Stromal cell of bone marrow (primary cell): ENCODE measurements at regions not wholly inside any gene's neighbourhood (a gene's known extent, or its start where the extent isn't known, plus 50 kb on each side); places are given as distances from the start of the nearest gene placed in this dataset.
"Not testable (repeated sequence)": the region's sequence is repeated elsewhere in the genome, so short reads cannot be mapped to it uniquely, and the experiment has no call there.

Experiments
- DNase-seq: peaks from one replicate; pipeline ENCODE4 v3.0.0-alpha.2; 2012; ENCODE audit warnings: low read depth

GRCh38 chr1:185435696-185436379 is 118.8 kb upstream of the IVNS1ABP start:
- DNase-seq = no peak

GRCh38 chr1:185434721-185435120 is 117.7 kb upstream of the IVNS1ABP start:
- no peak for DNase-seq

- no peak for DNase-seq
Observed at GRCh38 chr1:185433667-185434066, 116.6 kb upstream of the IVNS1ABP start.

DNA sequence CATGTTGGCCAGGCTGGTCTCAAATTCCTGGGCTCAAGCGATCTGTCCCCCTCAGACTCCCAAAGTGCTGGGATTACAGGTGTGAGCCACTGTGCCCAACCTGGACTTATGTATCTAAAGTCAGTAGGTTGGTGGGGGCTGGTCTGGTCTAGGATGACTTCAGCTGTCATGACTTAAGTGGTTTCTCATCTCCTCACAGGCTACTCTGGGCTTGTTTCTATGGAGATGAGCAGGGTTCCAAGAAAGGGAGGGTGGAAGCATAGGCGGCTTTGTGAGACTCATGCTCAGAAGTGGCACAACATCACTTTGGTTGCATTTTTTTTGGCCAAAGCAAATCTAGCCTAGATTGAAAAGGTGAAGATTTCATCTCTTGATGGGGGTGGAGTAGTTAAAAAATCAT is 115.9 kb upstream of the IVNS1ABP start:
- no peak for DNase-seq

DNA sequence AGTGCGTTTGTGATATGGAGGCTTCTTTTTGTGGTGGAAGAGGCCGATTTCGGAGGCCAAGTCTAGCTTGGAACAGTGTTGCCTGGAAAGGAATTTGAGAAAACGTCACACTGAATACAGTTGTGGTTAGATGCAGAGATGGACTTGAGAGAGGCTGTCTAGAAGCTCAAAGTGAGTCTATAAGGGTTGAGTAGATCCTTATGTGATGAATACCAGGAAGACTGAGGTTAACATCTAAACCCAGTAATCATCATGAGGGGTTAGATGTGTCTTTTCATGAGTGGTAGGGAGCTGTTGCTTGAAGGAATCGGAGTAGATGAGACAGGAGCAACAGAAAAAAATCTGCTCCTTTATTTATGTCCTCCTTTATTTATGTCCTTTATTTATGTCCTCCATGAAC is 114.6 kb upstream of the IVNS1ABP start:
- no peak for DNase-seq

DNA sequence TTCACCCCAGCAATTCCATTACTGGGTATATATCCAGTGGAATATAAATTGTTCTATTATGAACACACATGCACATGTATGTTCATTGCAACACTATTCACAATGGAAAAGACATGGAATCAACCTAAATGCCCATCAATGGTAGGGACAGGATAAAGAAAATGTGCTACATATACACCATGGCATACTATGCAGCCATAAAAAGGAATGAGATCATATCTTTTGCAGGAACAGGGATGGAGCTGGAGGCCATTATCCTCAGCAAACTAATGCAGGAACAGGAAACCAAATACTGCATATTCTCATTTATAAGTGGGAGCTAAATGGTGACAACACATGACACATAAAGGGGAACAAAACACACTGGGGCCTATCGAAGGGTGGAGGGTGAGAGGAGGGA is 112.6 kb upstream of the IVNS1ABP start:
- DNase-seq = not testable (repeated sequence)

GRCh38 chr1:185427776-185428175 is 110.7 kb upstream of the IVNS1ABP start:
- DNase-seq = no peak

DNA sequence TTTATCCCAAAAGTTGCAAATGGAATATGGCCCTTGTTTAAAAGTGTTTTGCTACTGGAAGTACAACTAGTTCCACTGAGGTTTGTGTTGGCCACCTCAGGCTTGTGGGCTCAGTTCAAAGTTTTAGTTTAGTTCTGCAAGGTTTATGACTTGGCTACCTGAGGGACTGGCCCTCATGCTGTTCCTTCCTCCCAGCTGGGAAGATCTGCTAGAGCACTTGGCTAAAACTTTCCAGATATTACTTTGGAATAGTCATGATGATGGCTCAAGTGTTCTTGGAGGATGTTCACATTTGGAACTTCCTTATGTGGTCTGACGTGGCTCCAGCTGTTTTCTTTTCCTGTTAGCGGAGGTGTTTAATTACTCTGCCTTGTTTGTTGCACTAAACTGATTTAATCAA is 110.2 kb upstream of the IVNS1ABP start:
- no peak for DNase-seq

DNA sequence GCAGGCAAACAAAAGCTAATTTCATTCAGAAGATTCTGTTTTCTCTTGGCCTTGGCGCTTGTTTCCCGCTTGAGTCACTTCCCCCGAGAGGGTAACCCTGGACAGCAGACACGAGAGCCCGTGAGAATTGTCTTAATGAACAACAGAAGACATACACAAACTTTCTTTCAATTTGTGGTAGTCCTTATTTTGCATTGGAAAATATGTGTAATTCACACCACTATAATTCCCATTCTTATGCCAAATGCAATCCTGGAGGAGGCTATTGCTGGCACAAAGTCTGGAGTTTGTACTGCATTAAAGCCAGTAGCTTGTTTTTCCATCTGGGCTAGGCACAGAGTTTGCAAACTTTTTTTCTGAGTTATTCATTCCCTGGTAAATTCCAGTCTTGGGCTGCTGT is 109.8 kb upstream of the IVNS1ABP start:
- peak; percentile 85 for DNase-seq

DNA sequence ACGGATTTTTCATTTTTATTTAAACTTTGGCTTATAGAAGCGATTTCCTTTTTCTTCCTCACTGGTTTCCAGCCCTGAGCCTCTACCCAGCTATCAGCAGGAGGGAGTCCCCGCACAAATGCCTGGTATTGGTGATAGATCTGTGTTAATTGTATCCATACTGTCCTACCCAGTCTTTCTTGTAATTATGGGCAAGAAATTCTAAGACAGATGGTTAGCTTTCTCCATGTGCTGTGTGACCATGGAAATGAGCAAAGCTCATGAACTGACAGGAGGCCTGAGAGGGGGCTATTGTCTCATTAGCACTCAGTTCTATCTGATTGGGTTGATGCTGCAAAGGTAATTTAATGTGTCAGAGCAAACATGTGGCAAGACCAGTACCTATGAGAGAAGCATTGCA is 108.1 kb upstream of the IVNS1ABP start:
- no peak for DNase-seq

GRCh38 chr1:185421485-185422107 is 104.6 kb upstream of the IVNS1ABP start:
- no peak for DNase-seq

- DNase-seq = no peak
Observed at GRCh38 chr1:185420588-185421081, 103.6 kb upstream of the IVNS1ABP start.

DNA sequence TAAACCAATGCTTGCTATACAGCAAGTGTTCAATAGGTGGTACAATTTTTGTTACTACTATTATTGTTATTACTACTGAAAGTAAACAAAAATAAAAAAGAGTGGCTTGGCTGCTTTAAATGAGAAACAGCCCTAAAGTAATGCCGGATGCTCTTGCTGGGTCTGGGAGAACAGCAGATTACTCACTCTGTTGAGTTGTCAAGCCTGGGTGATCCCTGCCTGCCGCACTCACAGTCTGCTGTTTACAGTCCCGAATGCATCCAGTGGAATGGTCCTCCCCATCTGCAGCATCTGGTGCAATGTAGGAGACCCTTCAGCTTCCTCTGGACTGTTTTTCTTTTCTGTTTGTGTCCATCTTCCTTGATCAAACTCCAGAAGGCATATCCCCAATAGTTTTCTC is 102.7 kb upstream of the IVNS1ABP start:
- no peak for DNase-seq

DNA sequence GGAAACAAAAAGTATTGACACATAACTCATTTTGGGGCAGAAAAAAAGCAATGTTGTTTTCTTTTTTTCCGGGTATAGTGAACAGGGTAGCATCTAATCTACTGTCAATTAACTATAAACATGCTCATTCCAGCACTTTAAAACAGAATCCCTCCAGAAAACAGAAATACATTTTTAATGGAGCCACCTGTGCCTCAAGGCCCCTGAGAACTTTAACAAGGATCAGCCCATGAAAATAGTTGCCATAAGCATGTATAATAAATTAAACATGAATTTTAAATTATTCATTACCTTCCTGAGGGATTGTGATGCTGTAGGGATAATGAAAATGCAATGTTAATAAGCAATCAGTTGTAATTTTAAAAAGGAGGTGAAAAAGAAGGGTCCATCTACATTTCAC is 101.4 kb upstream of the IVNS1ABP start:
- no peak for DNase-seq

DNA sequence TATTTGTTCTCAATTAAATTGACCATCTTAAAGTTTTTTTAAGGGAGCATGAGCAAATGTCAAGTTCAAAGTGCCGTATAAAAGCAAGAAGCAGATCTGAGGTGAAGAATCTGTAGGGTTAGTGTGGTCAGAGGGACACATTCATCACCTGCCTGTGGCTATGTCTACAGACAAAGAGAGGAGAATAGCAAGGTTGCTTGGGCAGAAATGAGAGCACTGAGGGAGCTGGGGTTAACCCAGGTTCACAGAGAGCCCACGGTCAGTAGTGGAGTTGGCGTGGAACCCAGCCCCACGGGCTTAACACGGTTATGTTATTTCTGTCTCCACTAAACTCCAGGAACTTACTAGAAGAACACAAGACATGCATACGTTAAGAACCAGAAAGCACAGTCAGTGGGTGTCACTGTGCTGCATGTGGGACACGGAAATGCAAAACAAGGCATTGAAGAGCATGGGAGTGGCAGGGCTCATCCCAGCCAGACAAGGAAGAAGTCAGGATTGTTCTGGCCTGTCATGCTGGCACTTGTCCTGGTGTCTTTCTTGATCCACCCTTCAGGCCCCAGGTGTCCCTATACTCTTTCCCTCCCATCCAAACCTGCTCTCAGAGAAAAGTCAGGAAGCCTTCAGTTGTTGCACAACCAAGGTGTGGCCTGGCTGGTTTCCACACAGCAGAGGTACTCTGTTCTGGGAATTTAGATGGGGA is 95.5 kb upstream of the IVNS1ABP start:
- DNase-seq = no peak

- DNase-seq = no peak
Observed at GRCh38 chr1:185409763-185410528, 92.9 kb upstream of the IVNS1ABP start.

- no peak for DNase-seq
Observed at GRCh38 chr1:185409345-185409744, 92.3 kb upstream of the IVNS1ABP start.

DNA sequence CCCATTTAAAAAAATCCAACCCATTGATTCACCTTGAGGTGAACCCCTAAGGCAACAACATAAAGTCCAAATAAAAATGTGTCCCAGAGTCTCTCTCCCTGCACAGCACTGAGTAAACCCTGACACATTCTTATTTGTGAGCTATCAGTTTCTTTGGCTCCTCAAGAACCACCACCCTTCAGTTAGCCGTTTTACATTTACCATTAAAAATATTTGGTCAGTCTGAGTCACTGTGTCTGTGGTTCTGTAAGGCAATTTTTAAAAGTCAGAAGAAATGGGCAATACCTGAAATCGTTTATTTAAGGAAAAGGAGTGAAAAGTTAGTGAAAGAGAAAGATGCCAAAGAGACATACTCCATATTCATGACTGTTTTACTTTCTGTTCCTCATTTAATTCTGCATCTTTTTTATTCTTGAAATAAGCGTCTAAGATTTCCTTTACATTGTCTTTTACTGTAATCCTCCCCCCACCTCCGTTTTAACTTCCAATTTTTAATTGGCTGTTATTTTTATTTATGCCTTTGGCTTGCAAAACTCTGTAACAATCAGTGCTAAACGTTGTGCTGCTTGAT is 91.7 kb upstream of the IVNS1ABP start:
- no peak for DNase-seq

- DNase-seq = no peak
Observed at GRCh38 chr1:185406691-185407009, 89.6 kb upstream of the IVNS1ABP start.

- no peak for DNase-seq
Observed at GRCh38 chr1:185406006-185406690, 89.1 kb upstream of the IVNS1ABP start.

DNA sequence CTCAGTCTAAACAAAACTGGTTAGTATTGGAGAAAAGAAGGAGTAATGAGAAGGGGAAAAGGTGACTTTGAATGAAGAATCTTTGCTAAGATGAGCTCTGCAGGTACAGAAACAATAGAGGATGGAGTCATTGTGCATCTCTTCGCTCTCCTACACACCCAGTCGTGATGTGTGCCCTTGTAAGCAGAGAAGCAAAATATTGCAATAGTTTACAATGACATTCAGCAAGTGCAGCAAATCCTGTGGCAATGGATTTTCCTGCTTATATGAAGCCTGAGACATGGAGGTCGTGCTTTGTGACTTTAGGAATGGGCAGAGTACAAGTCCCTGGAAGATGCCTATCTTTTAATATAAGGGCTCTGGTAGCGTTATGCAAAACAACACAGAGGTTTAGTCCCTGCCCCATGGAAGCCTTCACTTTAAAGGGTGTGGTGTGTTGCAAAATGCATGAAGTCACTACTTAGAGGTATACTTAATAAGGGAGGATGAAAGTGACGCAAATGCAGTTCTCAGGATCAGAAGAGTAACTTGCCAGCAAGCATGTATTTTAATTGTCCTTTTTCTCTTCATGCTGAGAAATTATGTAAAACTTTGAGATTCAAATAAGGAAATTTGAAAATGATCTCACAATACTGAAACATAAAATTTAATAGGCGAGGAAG is 88.0 kb upstream of the IVNS1ABP start:
- no peak for DNase-seq
